Neural progenitor cell (in vitro differentiated cells): ENCODE measurements at regions not wholly inside any gene's neighbourhood (a gene's known extent, or its start where the extent isn't known, plus 50 kb on each side); places are given as distances from the start of the nearest gene placed in this dataset.

Experiments
- DNase-seq: peaks from one replicate; pipeline ENCODE4 v3.0.0-alpha.2; 2016; ENCODE audit warnings: low spot score
- H2AFZ ChIP-seq: fragments of 200-600 bp; sonication (generic); replicated peaks from 2 replicates; pipeline ENCODE4 v1.6.1; 2016; ENCODE audit warnings: antibody characterized with exemption
- H3F3A ChIP-seq: fragments of 200-600 bp; sonication (generic); 2 replicates; pipeline ENCODE4 v1.6.1; 2016; ENCODE audit warnings: antibody characterized with exemption, low read depth
- H3K27ac ChIP-seq: fragments of 200-600 bp; sonication (generic); 2 replicates; pipeline ENCODE4 v1.5.1; 2016; ENCODE audit warnings: mild to moderate bottlenecking
- H3K27me3 ChIP-seq: fragments of 200-600 bp; sonication (generic); 2 replicates; pipeline ENCODE4 v1.6.1; 2016; ENCODE audit warnings: mild to moderate bottlenecking, moderate library complexity
- H3K36me3 ChIP-seq: fragments of 200-600 bp; sonication (generic); 2 replicates; pipeline ENCODE4 v1.5.1; 2016
- H3K4me1 ChIP-seq: fragments of 200-600 bp; sonication (generic); 2 replicates; pipeline ENCODE4 v1.6.1; 2016; ENCODE audit warnings: mixed run types
- H3K4me2 ChIP-seq: fragments of 200-600 bp; sonication (generic); 2 replicates; pipeline ENCODE4 v1.6.1; 2016
- H3K4me3 ChIP-seq: fragments of 200-600 bp; sonication (generic); 2 replicates; pipeline ENCODE4 v1.5.1; 2016
- H3K79me2 ChIP-seq: fragments of 200-600 bp; sonication (generic); 2 replicates; pipeline ENCODE4 v1.6.1; 2016; ENCODE audit warnings: low read depth
- H3K9ac ChIP-seq: fragments of 200-600 bp; sonication (generic); 2 replicates; pipeline ENCODE4 v1.6.1; 2016
- H3K9me3 ChIP-seq: fragments of 200-600 bp; sonication (generic); 2 replicates; pipeline ENCODE4 v1.5.1; 2016; ENCODE audit warnings: low read depth
- H4K20me1 ChIP-seq: fragments of 200-600 bp; sonication (generic); 2 replicates; pipeline ENCODE4 v1.6.1; 2016; ENCODE audit warnings: low read depth
- H3K27ac Mint-ChIP-seq: 3 replicates; pipeline ENCODE4 v1.8.0; 2021; ENCODE audit warnings: mixed read lengths
- H3K27me3 Mint-ChIP-seq: 2 replicates; pipeline ENCODE4 v1.8.0; 2022; ENCODE audit warnings: low read depth, mild to moderate bottlenecking, inconsistent platforms, moderate library complexity, mixed read lengths; ENCODE audit not compliant: insufficient read depth
- H3K36me3 Mint-ChIP-seq: 3 replicates; pipeline ENCODE4 v1.8.0; 2021; ENCODE audit warnings: mixed read lengths
- H3K4me1 Mint-ChIP-seq: 3 replicates; pipeline ENCODE4 v1.8.0; 2021; ENCODE audit warnings: mixed read lengths
- H3K4me3 Mint-ChIP-seq: 3 replicates; pipeline ENCODE4 v1.8.0; 2021; ENCODE audit warnings: mild to moderate bottlenecking, moderate library complexity, mixed read lengths
- H3K9me3 Mint-ChIP-seq: 3 replicates; pipeline ENCODE4 v1.8.0; 2020; ENCODE audit warnings: mixed read lengths
- CTCF ChIP-seq: fragments of 200-600 bp; sonication (generic); IDR thresholded peaks from 2 replicates; pipeline ENCODE4 v1.5.1; 2017; ENCODE audit warnings: antibody characterized with exemption, mild to moderate bottlenecking
- EZH2 ChIP-seq: fragments of 200-600 bp; sonication (generic); IDR thresholded peaks from 2 replicates; pipeline ENCODE4 v1.6.1; 2017; ENCODE audit warnings: antibody characterized with exemption, mild to moderate bottlenecking, moderate library complexity
- EZH2phosphoT487 ChIP-seq: fragments of 200-600 bp; sonication (generic); IDR thresholded peaks from 2 replicates; pipeline ENCODE4 v1.6.1; 2017; ENCODE audit warnings: antibody characterized with exemption

- peaks cover 14% of the 10 kb centered on the region for H3K4me1 Mint-ChIP-seq
- peaks cover 14% of the 10 kb centered on the region for H3K27me3 Mint-ChIP-seq
- H2AFZ ChIP-seq = no peak overlapping the region
- H3K27ac Mint-ChIP-seq = peak overlapping the region; percentile 72
- no peaks in the 10 kb centered on the region for H3K4me1 ChIP-seq
- no peaks in the 10 kb centered on the region for H3K36me3 Mint-ChIP-seq
- no peak overlapping the region for H3K4me3 ChIP-seq
- H3K4me2 ChIP-seq = no peak overlapping the region
- H3K9ac ChIP-seq = no peak overlapping the region
- H3K36me3 ChIP-seq = no peaks in the 10 kb centered on the region
- H3K9me3 Mint-ChIP-seq = peaks cover 46% of the 10 kb centered on the region
- TF ChIP-seq CTCF = no peak
- TF ChIP-seq EZH2 = no peak
- TF ChIP-seq EZH2phosphoT487 = no peak
- H3K4me3 Mint-ChIP-seq = no peak overlapping the region
- H4K20me1 ChIP-seq = no peaks in the 10 kb centered on the region
- DNase-seq = no peak
- no peaks in the 10 kb centered on the region for H3K9me3 ChIP-seq
- no peak overlapping the region for H3K27ac ChIP-seq
- H3K79me2 ChIP-seq = no peaks in the 10 kb centered on the region
- no peaks in the 10 kb centered on the region for H3F3A ChIP-seq
- no peaks in the 10 kb centered on the region for H3K27me3 ChIP-seq
Observed at GRCh38 chr18:10232062-10232461, 222.4 kb upstream of the APCDD1 start.

- H3K4me1 Mint-ChIP-seq = peaks cover 14% of the 10 kb centered on the region
- TF ChIP-seq EZH2 (no peak), EZH2phosphoT487 (no peak), CTCF (no peak)
- no peaks in the 10 kb centered on the region for H3F3A ChIP-seq
- no peak overlapping the region for H3K4me3 Mint-ChIP-seq
- no peaks in the 10 kb centered on the region for H3K9me3 ChIP-seq
- H3K27ac Mint-ChIP-seq = no peak overlapping the region
- H3K36me3 Mint-ChIP-seq = no peaks in the 10 kb centered on the region
- no peak overlapping the region for H3K4me2 ChIP-seq
- no peak overlapping the region for H2AFZ ChIP-seq
- H3K4me1 ChIP-seq = no peaks in the 10 kb centered on the region
- no peak overlapping the region for H3K9ac ChIP-seq
- peaks cover 39% of the 10 kb centered on the region for H3K9me3 Mint-ChIP-seq
- no peak overlapping the region for H3K4me3 ChIP-seq
- no peaks in the 10 kb centered on the region for H3K79me2 ChIP-seq
- H3K36me3 ChIP-seq = no peaks in the 10 kb centered on the region
- H3K27ac ChIP-seq = no peak overlapping the region
- H4K20me1 ChIP-seq = no peaks in the 10 kb centered on the region
- no peaks in the 10 kb centered on the region for H3K27me3 ChIP-seq
- DNase-seq = no peak
- H3K27me3 Mint-ChIP-seq = peaks cover 18% of the 10 kb centered on the region
Observed at GRCh38 chr18:10233082-10233875, 221.2 kb upstream of the APCDD1 start.

DNA sequence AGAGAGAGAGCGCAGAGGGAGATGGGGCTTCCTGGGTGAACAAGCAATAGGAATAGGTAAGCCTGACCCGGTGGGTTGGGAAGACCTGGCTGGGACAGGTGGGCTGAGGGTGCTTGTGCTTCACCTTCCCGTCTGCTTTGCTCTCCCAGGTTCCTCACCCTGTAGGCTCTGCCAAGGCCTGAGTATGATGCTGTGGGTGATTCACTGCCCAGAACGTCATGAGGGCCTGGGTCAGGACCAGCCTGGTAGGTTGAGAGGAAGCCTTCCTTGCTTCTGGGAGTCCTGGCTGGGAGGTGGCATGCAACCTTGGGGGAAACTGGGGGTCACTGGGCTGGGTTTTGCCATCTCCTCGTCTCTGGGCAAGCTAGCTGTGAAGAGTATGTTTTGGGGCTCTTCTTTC is 220.2 kb upstream of the APCDD1 start:
- no peak overlapping the region for H2AFZ ChIP-seq

More for the DNA sequence above, 220.2 kb upstream of the APCDD1 start:
- peaks cover 20% of the 10 kb centered on the region for H3K4me1 Mint-ChIP-seq
- TF ChIP-seq EZH2phosphoT487 (no peak), EZH2 (no peak), CTCF (no peak)
- Histone ChIP-seq H3K79me2 (no peaks in the 10 kb centered on the region), H3K36me3 (no peaks in the 10 kb centered on the region), H3K27ac (no peak overlapping the region), H3K4me3 (no peak overlapping the region), H3K4me2 (no peak overlapping the region), H3K9me3 (no peaks in the 10 kb centered on the region), H3K4me1 (no peaks in the 10 kb centered on the region), H3K27me3 (no peaks in the 10 kb centered on the region), H4K20me1 (no peaks in the 10 kb centered on the region), H3K9ac (no peak overlapping the region), H3F3A (no peaks in the 10 kb centered on the region)
- peak overlapping the region; percentile 13 for H3K27ac Mint-ChIP-seq
- peaks cover 34% of the 10 kb centered on the region for H3K9me3 Mint-ChIP-seq
- no peak for DNase-seq
- no peaks in the 10 kb centered on the region for H3K36me3 Mint-ChIP-seq
- no peak overlapping the region for H3K4me3 Mint-ChIP-seq
- H3K27me3 Mint-ChIP-seq = peaks cover 18% of the 10 kb centered on the region
